Suppressor macrophage (primary cell): ENCODE measurements at regions not wholly inside any gene's neighbourhood (a gene's known extent, or its start where the extent isn't known, plus 50 kb on each side); places are given as distances from the start of the nearest gene placed in this dataset.

Experiments
- DNase-seq, 4 experiments: peaks; one replicate each; pipeline ENCODE4 v3.0.0-alpha.2; 2020 to 2022

- DNase-seq = no peak
Observed at GRCh38 chr4:56240554-56241174, 146.6 kb downstream of the AASDH start.

- DNase-seq = no peak
Observed at GRCh38 chr4:56238251-56238650, 149.0 kb downstream of the AASDH start.

- no peak for DNase-seq
Observed at GRCh38 chr4:56235725-56236124, 151.6 kb downstream of the AASDH start.

GRCh38 chr4:56235011-56235410, 152.3 kb downstream of the AASDH start:
- DNase-seq = no peak

GRCh38 chr4:56234098-56234497, 153.2 kb downstream of the AASDH start:
- no peak for DNase-seq

- no peak for DNase-seq
Observed at GRCh38 chr4:56231410-56231809, 155.9 kb downstream of the AASDH start.

GRCh38 chr4:56229947-56230346, 157.3 kb downstream of the AASDH start:
- no peak for DNase-seq

GRCh38 chr4:56227301-56227835, 159.9 kb downstream of the AASDH start:
- no peak for DNase-seq

GRCh38 chr4:56226579-56226978, 160.7 kb downstream of the AASDH start:
- DNase-seq = no peak

- no peak for DNase-seq
Observed at GRCh38 chr4:56224641-56225040, 162.7 kb downstream of the AASDH start.

GRCh38 chr4:56222514-56222913, 164.8 kb downstream of the AASDH start:
- DNase-seq = no peak

- DNase-seq = no peak
Observed at GRCh38 chr4:56220261-56220660, 167.0 kb downstream of the AASDH start.

GRCh38 chr4:56219447-56219846, 167.8 kb downstream of the AASDH start:
- no peak for DNase-seq

- DNase-seq = no peak
Observed at GRCh38 chr4:56218230-56218895, 168.9 kb downstream of the AASDH start.

- no peak for DNase-seq
Observed at GRCh38 chr4:56217343-56217890, 169.9 kb downstream of the AASDH start.

GRCh38 chr4:56215901-56216300, 171.4 kb downstream of the AASDH start:
- DNase-seq = no peak

GRCh38 chr4:56215141-56215783, 172.0 kb downstream of the AASDH start:
- DNase-seq = no peak

GRCh38 chr4:56213543-56213942, 173.7 kb downstream of the AASDH start:
- no peak for DNase-seq

GRCh38 chr4:56212774-56213173, 174.5 kb downstream of the AASDH start:
- DNase-seq = no peak

- no peak for DNase-seq
Observed at GRCh38 chr4:56211202-56211601, 176.1 kb downstream of the AASDH start.

GRCh38 chr4:56210397-56210796, 176.9 kb downstream of the AASDH start:
- DNase-seq = no peak

- DNase-seq = no peak
Observed at GRCh38 chr4:56209767-56210166, 177.5 kb downstream of the AASDH start.

GRCh38 chr4:56208103-56208502, 179.2 kb downstream of the AASDH start:
- no peak for DNase-seq

GRCh38 chr4:56206258-56206657, 181.0 kb downstream of the AASDH start:
- no peak for DNase-seq
